HG02870 (cell line): ENCODE measurements at regions not wholly inside any gene's neighbourhood (a gene's known extent, or its start where the extent isn't known, plus 50 kb on each side); places are given as distances from the start of the nearest gene placed in this dataset.

Source experiments
- ATAC-seq: cut with Tn5 transposase; IDR thresholded peaks from one replicate; pipeline ENCODE4 v1.9.1; 2021; ENCODE audit warnings: mild to moderate bottlenecking, moderate library complexity; ENCODE audit not compliant: unreplicated experiment

- peak; percentile 91 for ATAC-seq
Observed at GRCh38 chr19:27793644-27794493, 1419.1 kb downstream of the UQCRFS1 start.

GRCh38 chr19:27793128-27793643 lies 1419.8 kb downstream of the UQCRFS1 start:
- peak; percentile 58 for ATAC-seq

DNA sequence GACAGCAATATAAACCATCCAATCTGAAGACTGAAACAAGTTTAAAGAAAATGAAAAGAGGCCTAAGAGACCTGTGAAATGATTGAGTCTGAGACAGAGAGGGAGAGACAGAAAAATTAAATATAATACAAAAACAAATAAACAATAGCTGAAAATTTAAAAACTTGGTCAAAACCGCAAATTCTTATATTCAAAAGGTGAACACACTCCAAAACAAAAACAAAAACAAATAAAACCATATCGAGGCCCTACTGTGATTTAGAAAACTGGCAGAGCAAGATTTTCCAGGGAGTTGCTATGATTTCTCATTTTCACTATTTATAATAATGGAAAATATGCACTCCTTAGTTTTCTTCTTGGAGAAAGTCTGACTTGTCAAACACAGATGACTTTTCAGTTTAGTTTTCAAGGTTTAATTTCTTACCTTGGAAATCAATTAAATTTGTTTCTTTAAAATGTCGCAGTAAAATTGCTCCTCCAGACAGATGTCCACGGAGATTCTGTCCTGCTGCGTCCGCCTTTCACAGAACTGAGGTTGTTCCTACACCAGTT lies 1420.3 kb downstream of the UQCRFS1 start:
- ATAC-seq = no peak

DNA sequence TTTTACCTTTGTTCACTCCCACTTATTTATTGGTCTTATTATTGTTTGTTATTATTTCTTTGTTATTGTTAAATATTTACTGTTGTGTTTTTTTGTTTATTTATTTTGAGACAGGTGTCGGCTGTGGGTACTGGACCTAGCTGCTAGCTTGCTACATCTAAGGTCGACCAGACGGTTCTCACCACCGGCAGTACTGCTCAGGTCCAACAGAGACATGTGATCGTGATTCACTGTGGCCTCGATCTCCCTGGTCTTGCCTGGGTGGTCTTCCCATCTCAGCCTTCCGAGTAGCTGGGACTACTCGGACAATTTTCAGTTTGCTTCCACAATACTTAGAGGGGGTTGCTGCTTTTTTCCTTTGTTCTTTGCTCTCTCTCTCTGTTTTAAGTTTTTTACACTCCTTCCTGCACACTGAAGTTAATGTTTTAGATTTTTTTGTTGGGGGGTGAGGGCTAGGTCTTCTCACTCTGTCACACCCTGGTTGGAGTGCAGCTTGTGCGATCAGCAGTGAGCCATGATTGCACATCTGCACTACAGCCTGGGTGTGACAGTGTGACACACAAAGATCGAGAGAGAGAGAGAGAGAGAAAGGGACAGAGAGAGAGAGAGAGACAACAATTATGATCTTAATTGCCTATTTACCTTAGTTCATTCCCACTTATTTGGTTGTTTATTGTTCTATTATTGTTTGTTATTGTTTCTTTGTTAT lies 1432.4 kb downstream of the UQCRFS1 start:
- no peak for ATAC-seq

DNA sequence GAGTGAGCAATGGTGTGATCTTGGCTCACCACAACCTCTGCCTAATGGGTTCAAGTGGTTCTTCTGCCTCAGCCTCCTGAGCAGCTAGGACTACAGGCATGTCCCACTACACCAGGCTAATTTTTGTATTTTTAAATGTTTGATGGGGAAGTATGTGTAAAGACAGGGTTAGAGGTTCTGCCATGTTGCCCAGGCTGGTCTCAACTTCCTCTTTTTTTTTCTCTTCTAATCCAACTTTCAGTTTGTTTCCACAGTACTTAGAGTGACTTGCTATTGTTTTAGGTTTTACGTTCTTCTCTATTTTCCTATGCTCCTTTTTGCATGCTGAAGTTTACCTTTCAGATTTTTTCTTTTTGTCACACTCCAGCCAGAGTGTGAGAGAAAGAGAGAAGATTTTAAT lies 1433.0 kb downstream of the UQCRFS1 start:
- peak; percentile 50 for ATAC-seq

- no peak for ATAC-seq
Observed at GRCh38 chr19:27777726-27778125, 1435.2 kb downstream of the UQCRFS1 start.

- ATAC-seq = no peak
Observed at GRCh38 chr19:27777242-27777641, 1435.7 kb downstream of the UQCRFS1 start.

DNA sequence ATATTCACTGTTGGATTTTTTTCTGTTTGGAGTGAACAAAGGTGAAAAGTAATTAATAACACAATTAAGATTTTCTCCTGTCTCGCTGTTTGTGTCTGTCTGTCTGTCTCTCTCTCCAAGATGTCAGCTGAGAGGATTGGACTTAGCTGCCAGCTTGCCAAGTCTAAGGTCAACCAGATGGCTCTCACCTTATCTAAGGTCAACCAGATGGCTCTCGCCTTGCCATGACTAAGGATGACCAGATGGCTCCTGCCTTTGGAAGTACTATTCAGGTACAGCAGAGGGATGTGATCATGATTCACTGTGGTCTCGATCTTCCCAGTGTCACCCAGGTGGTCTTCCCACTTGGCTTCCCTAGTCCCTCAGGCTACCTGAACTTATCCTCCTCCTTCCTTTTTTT lies 1436.4 kb downstream of the UQCRFS1 start:
- ATAC-seq = no peak

DNA sequence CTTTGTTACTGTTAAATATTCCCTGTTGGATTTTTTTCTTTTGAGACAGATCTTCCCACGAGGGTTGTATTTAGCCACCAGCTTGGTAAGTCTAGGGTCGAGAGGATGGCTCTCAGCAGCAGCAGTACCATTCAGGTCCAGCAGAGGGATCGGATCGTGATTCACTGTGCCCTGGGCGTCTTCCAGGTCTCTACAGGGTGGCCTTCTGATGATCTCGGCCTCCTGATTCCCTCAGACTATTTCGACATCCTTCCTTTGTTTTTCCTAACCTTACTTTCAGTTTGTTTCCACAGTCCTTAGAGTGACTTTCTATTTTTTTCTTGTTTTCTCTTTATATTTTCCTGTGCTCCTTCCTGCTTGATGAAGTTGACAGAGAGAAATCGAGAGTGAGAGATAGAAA lies 1436.9 kb downstream of the UQCRFS1 start:
- ATAC-seq = no peak

- ATAC-seq = no peak
Observed at GRCh38 chr19:27775395-27775794, 1437.6 kb downstream of the UQCRFS1 start.

- ATAC-seq = no peak
Observed at GRCh38 chr19:27774827-27775226, 1438.1 kb downstream of the UQCRFS1 start.

- ATAC-seq = no peak
Observed at GRCh38 chr19:27774337-27774736, 1438.6 kb downstream of the UQCRFS1 start.

DNA sequence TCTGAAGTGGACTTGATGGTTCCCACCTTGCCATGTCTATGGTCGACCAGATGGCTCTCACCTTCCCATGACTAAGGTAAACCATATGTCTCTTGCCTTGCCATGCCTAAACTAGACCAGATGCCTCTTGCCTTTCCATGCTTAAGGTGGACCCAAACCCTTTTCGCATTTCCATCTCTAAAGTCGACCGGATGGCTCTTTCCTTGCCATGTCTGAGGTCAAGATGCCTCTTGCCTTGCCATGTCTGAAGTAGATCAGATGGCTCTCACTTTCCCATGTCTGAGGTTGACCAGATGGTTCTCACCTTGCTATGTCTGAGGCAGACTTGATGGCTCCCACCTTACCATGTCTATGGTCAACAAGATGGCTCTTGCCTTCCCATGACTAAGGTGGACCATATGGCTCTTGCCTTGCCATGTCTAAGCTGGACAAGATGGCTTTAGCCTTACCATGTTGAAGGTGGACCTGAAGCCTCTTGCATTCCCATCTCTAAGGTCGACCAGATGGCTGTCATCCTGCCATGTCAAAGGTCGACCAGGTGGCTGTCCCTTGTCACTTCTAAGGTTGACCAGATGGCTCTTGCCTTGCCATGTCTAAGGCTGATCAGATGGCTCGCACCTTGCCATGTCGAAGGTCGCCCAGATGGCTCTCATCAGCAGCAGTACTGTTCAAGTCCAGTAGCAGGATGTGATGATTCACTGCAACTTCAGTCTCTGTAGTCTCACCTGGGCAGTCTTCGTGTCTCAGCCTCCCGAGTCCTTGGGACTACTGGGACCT lies 1439.4 kb downstream of the UQCRFS1 start:
- no peak for ATAC-seq

DNA sequence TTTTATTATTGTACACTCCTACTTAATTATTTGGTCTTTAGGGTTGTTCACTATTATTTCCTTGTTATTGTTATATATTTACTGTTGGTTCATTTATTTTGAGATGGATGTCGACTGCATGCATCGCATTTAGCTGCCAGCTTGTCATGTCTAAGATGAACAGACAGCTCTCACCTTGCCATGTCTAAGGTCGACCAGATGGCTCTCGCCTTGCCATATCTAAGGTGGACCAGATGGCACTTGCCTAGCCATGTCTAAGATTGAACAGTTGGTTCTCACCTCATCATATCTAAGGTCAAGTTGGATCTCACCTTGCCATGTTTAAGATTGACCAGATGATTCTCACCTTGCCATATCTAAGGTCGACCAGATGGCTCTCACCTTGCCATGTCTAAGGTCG lies 1440.9 kb downstream of the UQCRFS1 start:
- ATAC-seq = no peak

DNA sequence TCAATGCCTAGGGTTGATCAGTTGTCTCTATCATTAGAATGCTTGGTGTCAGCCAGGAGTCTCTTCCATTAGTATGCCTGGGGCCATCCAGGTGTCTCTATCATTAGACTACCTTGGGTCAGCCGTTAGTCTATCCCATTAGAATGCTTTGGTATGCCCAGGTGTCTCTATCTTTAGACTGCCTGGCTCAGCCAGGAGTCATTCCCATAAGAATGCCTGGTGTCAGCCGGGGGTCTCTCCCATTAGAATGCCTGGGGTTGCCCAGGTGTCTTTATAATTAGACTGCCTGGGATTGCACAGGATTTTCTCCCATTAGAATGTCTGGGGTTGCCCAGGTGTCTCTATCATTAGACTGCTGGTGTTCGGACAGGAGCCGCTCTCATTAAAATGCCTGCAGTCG lies 1442.9 kb downstream of the UQCRFS1 start:
- no peak for ATAC-seq

DNA sequence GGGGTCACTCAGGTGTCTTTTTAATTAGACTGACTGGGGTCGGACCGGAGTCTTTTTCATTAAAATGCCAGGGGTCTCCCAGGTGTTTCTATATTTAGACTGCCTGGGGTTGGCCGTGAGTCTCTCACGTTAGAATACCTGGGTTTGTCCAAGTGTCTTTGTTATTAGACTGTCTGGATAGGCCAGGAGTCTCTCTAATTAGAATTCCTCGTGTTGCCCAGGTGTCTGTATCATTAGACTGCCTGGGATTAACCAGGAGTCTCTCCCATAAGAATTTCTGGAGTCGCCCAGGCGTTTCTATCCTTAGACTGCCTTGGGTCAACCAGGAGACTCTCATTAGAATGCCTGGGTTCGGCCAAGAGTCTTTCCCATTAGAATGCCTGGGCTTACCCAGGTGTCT lies 1445.7 kb downstream of the UQCRFS1 start:
- ATAC-seq = no peak

GRCh38 chr19:27765912-27766725 lies 1446.8 kb downstream of the UQCRFS1 start:
- ATAC-seq = no peak

GRCh38 chr19:27765397-27765796 lies 1447.6 kb downstream of the UQCRFS1 start:
- ATAC-seq = no peak

- no peak for ATAC-seq
Observed at GRCh38 chr19:27764186-27764804, 1448.7 kb downstream of the UQCRFS1 start.

GRCh38 chr19:27762933-27763332 lies 1450.0 kb downstream of the UQCRFS1 start:
- no peak for ATAC-seq
